Astrocyte of the cerebellum (primary cell): ENCODE measurements at regions not wholly inside any gene's neighbourhood (a gene's known extent, or its start where the extent isn't known, plus 50 kb on each side); places are given as distances from the start of the nearest gene placed in this dataset.

ENCODE experiments used
- DNase-seq: peaks from one replicate; pipeline ENCODE4 v3.0.0-alpha.2; 2011; ENCODE audit warnings: low read depth
- H3K4me3 ChIP-seq: 2 replicates; pipeline ENCODE4 v1.5.1; 2011; ENCODE audit warnings: mild to moderate bottlenecking, low read depth, low read length, moderate library complexity
- CTCF ChIP-seq: IDR thresholded peaks from 2 replicates; pipeline ENCODE4 v1.5.1; 2012; ENCODE audit warnings: low read length, low read depth, moderate library complexity, mild to moderate bottlenecking; ENCODE audit errors: missing control alignments
- in situ Hi-C: cut with HindIII; loops from 2 replicates; pipeline ENCODE4 v1.10.0; 2017; ENCODE audit warnings: low sequenced_read_pairs

DNA sequence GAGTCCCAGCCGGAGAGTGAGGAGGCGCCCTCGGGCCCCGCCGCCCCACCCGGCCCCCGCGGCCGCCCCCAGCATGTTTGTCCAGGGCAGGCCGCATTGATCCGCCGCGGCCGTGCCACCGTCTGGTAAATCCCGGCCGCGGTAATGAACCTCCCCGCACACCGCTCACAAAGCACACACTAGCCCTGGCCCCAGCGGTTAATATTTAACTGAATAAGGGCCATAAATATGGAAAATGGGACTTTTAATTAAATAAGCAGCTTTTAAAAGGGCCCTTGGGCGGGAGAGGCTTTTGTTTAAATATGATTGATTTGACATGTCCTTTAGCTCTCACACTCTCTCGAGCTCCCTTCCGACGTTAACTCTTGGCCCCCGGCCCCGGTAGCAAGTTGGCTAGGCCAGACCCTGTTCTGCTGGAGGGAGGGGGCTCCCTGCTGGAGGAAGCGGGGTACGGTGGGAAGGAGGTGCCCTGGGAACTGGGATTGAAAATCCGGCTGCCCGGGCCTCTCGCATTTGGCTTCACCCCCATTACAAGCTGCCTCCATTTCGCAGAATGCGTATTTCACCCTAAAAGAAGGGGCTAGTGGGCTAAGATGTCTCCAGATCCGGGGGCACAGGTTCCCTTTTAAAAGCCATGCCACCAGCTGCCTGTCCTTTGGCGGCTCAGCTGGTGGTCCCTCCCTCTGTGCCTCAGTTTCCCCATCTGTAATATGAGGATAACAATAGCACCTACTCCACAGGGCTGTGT, 199.8 kb downstream of the RBM19 start:
- no peak for TF ChIP-seq CTCF
- DNase-seq = no peak
- in situ Hi-C loops = no loop called here
- H3K4me3 ChIP-seq = no peak overlapping the region

GRCh38 chr12:113764661-113765060, 201.5 kb downstream of the RBM19 start:
- in situ Hi-C loops = no loop called here
- no peak for TF ChIP-seq CTCF
- no peak for DNase-seq
- no peak overlapping the region for H3K4me3 ChIP-seq

DNA sequence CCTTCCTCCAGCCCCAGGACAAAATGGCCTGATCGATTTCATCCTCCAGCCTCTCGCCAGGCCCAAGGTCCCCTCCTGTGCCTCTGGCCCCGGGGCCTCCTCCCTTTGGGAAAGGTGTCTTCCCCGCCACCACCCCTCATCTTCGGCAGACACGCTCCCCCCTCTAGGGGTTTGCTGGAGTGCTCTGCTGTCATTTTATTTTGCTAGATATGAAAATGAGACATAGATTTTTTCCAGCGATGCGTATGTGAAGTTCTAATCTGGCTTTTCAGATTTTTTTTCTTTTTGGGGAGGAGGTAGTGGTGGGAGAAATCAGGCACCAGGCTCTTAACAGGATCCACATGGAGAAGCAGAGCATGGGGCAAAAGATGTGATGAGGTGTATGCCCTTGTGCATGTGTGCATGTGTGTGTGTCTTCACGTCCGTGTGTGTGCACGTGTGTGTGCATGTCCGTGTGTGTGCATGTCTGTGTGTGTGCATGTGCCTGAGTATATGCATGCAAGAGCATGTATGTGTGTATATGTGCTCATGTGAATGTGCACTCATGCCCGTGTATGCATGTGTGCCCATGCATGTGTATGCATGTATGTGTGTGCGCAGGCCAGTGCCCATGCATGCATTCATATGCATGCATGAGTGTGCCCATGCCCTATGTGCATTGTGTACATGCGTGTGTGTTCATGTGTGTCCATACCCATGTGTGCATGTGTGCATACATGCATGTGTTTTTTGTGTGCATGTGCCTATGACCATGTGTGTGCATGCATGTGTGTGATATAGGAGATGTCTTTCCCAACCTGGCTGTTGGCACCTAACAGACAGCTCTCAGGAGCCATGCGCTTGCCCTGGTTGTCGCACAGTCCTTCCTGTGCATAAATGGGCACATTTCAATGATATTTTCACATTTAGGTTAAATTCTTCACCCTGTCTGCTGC, 203.0 kb downstream of the RBM19 start:
- TF ChIP-seq CTCF = no peak
- no peak for DNase-seq
- H3K4me3 ChIP-seq = no peak overlapping the region
- in situ Hi-C loops = no loop called here

- no peak for TF ChIP-seq CTCF
- no peak for DNase-seq
- no peak overlapping the region for H3K4me3 ChIP-seq
- in situ Hi-C loops = no loop called here
Measured at GRCh38 chr12:113762155-113762881, 203.8 kb downstream of the RBM19 start.

- in situ Hi-C loops = no loop called here
- no peak for DNase-seq
- no peak for TF ChIP-seq CTCF
- no peak overlapping the region for H3K4me3 ChIP-seq
Measured at GRCh38 chr12:113759135-113759534, 207.0 kb downstream of the RBM19 start.
